Activated CD4-positive, CD25-positive, alpha-beta regulatory T cell (primary cell): ENCODE measurements at regions not wholly inside any gene's neighbourhood (a gene's known extent, or its start where the extent isn't known, plus 50 kb on each side); places are given as distances from the start of the nearest gene placed in this dataset.
"Not testable (repeated sequence)": the region's sequence is repeated elsewhere in the genome, so short reads cannot be mapped to it uniquely, and the experiment has no call there.

Experiments
- DNase-seq, 4 experiments: peaks; one replicate each; lab custom pipeline; 2025; lab: John Stamatoyannopoulos, UW

DNA sequence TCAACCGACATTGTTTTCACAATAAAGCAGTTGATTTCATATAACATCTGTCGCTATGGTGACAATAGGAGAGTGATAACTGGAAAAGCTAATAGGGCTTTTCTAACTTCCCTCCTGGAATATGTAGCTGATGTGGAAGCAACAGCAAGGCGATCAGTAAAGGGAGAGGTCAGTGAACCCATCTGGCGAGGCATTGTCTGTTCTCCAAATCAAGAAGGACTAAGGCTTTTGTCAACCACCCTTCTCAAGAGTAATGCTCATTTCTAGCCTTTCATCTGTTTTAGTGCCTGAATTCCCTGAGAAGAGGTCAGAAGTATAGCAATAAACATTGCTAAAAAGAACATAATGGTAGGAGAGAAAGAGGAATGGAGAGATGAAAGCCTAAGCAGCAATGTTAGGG, 201.3 kb downstream of the AKAP7 start:
- DNase-seq, result no peak

DNA sequence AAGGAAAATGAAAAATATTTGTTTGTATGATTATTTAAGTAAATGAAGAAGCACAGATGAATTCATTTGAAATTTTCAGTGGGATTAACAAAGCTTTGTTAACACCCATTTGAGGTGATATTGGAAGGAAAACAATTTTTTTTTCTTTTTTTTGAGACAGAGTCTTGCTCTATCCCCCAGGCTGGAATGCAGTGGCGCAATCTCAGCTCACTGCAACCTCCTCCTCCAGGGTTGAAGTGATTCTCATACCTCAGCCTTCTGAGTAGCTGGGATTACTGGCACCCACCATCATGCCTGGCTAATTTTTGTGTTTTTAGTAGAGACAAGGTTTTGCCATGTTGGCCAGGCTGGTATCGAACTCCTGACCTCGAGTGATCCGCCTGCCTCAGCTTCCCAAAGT, 211.6 kb downstream of the AKAP7 start:
- not testable (repeated sequence) for DNase-seq

DNA sequence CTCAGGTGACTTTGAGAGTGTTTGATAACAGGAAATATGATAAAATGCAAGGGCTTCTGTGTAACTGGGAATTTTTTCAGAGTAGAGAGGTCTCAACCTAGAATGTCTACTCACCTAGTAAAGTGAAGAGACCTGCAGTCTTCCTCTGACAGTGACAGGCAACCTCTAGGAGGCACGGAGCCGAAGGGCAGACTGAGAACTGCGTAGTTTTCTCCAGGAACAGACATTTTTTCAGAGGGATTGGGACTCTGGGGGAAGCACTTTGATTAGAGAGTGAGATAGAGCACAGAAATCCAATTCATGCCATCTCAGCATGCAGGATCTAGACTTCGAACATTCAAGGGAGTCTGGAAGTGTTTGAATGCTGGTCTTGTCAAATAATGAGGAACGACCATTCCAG, 213.3 kb downstream of the AKAP7 start:
- no peak for DNase-seq

DNA sequence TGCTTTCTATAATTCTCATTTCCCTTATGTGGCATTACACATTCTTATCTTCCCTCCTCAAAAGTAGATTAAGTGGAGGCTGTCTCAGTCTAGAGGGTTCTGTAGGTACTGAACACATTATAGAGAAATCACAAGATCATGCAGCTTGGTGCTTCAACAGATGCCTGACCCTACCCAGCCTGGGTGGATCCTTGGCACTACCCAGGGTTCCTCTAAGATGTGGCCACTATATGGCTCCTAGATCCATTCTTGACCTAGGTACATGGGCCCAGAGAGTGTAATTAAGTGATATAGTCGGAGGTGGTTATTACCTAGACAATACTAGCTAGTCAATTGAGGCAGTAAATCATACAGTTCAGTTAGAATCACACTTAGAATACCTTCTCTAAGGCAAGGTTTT, 213.9 kb downstream of the AKAP7 start:
- no peak for DNase-seq

DNA sequence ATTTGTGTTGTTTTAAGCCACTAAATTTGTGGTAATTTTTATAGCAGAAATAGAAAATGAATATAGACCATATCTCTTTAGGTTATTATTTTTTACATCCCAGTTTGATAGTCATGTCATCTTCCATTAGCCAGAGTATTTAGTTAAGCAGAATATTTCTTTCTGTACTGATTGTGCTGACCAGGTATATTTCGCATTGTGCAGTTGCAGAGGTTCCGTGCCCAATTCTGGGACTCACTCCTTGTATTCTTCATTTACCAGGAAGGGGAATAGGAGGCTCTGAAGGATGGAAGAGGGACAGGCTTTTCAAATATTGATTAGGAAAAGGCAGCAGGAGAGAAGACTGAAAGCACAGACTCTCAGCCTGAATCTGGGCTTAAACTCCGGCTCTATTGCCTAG, 217.8 kb downstream of the AKAP7 start:
- no peak for DNase-seq

DNA sequence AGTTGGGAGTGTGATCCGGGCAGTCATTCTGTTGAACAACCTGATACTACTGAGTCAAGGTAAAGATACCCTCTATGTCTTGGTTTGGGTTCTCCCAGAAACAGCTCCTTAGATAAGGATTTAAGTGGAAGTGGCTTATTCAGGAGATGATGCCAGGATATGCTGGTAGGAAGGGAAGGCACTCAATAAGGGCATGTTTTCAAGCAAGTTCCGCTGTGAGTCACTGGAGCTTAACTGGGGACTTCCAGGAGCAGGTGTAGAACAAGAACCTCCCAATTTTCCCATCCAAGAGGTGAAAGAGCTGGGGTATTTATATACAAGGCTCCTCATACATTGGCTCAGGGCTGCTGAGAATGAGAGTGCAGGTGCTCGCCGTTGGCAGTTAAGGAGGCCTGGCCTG, 218.6 kb downstream of the AKAP7 start:
- no peak for DNase-seq

DNA sequence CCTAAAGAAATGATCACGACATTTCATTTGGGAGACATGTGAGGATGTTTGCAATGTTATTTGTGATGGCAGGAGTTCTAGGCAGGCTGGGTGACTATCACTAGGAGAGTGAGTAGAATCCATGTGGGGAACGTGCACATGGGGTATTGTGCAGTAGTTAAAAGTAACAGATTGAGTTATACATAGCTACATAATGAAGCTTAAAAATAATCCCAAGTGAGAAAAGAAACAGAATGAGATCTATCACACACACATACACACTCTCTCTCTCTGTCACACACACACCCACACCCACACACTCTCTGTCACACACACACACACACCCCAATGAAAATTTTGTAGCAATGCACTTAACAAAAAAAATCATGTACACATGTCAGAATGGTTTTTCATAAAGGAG, 218.7 kb upstream of the ARG1 start:
- DNase-seq, result no peak

DNA sequence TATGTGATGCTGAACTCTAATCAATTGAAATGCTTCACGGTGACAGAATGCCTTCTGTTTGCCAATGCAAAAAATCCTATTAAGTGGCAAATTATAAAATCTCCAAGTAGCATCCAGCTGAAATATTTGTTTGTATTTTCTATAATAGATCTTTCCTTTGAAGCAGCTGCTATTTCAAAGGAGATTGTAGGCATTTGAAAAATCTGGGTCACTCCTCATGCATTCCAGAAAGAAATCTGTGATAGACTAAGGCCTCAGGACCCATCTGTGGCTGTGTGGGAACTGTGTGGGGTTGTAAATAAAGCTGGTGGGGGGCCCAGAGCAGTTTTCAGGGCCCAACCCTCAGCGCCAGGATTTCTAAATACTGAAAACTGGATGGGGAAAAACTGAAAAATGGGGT, 216.9 kb upstream of the ARG1 start:
- no peak for DNase-seq

DNA sequence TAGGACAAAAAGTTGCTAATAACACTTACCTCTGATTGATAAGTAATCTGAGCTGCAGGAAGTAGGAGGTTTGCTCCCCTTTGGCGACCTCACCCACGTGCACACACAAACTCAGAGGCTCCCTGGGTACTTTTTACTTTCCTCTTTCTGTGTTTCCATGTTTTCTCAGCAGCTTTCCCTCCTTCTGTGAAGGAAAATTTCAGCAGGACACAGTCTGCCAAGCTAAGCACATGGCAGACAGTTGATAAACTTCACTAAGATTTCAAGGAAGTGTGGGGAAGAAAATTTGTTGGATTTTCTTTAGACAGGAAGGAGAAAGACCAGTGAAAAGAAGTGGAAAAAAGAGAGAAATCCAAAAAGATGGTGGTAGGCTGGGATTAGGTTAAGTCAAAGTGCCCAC, 215.5 kb upstream of the ARG1 start:
- DNase-seq, result no peak

DNA sequence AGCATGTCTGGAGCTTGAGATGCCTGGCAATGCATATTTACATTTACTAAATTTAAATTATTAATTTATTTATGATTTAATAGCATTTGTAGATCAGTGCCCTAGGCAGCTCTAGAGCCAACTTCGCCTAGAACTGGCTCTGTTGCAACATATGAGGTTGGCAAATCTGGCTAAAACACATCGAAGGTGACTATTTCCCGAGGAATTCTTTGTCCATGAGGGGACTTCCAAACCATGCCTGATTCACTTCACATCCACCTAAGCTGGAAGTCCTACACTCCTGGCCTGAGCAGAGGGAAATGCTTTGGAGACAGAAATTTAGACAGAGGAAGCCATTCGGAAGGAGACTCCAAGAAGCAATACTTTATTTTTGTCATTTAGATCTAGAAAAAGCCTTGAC, 211.0 kb upstream of the ARG1 start:
- DNase-seq, result no peak

DNA sequence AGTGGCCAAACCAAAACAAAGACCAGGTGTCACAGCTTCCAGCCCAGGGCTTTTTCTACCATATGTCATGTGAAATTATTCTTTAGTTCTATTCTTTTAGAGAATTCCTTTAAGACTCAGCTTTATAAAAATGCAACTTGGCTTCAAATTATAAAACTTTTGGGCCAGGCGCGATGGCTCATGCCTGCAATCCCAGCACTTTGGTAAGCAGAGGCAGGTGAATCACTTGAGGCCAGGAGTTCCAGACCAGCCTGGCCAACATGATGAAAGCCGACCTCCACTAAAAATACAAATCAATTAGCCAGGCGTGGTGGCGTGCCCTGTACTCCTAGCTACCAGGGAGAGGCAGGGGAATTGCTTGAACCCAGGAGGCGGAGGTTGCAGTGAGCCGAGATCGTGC, 210.3 kb upstream of the ARG1 start:
- DNase-seq, result no peak

DNA sequence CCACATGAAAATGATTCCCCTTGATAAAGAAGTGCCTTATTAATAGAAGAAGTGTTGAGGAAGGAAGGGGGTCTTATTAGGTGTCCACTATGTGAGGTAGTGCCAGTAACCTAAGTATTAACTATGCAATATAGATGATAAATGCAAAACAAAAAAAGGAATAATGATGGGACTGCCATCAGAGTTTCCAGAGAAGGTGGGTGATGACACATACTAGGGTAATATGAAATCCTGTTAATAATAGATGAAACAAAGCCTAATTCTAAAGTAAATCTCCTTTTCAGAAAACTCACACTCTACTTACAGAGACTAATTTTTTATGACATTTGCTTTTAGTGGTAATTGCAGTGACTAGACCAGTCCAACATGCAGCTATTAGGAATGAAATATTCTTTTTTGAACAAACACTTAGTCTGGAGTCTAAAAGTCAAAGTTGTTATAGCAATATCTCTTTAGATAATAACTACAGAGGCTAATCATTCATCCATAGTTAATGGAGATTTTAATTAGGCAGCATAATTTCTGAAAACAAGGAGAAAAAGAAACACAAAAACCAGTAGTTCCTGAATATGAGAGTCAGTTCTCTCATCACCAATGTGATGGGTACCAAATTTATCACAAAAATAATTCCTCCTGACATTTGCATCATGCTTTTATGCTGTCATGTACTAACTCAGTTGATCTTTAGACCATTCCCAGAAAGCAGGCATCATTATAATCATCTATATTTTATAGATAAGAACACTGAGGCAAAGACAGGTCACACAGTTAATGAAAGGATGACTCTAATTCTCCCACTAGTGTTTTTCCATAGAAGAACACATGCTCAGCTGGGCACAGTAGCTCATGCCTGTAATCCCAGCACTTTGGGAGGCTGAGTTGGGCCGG, 208.8 kb upstream of the ARG1 start:
- DNase-seq, result no peak

DNA sequence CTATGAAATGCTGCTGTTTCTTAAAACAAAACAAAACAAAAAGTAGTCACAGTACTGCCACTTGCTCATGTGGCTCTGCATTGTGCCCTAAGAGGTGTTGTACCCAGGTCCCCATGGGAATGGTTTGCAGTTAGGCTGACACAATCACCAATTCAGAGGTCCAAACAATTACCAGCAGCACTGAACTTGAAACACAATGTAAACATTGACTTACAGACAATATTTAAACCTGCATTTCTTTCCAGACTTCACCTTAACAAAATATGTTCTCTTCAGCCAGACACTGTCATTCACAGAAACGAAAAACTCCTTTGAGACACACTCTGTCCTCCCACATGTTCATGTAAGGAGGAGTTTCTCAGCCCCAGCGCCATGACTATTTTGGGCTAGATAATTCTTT, 206.8 kb upstream of the ARG1 start:
- DNase-seq, result no peak

DNA sequence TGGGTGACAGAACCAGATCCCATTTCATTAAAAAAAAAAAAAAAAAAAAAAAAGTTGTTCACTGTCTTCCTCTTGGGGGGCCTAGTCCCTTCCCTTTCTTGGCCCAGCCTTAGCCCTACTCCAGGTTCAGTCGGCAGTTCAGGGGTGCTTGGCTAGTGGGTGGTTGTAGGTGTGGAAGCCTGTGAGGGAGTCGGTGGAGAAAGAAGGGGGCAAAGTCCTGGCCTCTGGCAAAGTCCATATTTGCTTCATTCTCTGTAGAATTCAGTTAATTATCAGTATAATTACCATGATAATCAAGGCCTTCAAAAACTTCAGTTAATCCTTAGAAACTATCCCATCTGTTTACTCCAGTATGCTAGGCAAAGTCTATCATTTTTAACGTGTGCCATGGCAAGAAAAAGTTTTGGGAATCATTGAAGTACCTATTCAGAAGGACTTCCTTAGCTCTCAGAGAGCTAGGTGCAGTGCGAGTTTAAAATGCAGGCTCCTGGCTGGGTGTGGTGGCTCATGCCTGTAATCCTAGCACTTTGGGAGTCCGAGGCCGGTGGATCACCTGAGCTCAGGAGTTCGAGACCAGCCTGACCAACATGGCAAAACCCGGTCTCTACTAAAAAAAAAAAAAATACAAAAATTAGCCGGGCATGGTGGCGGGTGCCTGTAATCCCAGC, 205.7 kb upstream of the ARG1 start:
- DNase-seq, result no peak

DNA sequence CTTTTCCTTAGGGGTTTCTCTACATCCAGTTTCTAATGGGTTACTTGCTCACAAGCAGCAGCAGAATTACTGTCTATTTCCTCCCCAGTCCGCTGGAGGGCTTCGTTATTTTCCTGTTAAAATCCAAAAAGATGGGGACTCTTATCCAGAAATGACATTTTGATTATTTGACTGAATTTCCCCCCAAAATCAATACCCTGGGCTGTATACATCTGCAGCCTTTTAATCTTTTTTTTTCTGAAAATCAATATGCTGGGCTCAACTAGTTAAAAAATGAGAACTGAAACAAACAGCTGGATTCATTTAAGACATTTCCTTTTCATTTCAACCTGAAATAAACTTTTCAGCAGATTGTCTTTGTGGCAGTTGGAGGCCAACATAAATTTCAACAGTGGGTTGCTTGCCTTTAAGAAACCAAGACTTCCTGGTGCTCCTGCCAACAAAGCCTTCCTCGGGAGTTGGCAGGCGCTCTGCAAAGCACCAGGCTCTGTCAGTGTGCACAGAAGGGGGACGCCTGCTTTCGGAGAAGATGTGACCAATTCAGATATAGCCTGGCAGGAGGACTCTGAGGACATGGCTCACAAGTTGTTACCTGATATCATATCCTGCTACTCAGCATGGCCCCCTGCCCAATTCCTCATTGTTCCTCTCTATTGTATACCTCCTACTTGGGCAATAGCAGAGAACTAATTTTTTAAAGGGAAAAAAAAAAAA, 204.7 kb upstream of the ARG1 start:
- no peak for DNase-seq

DNA sequence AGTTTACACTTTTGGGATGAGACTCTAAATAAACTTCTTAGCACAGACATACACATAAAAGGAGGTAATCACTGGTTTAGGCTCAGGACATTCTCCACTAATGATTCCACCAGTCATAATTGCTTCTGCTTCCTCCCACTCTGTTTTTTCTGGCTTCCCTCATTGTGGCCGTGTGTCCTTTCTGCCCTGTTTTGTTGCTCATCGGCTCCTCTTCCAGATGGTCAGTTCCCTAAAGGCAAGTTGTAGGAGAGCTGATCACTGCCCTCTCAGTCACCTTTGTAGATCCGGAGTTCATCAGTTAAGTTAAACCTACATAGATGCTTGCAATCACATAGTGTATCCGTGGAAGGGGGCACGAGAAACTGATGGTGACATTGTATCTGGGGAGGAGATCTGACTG, 200.5 kb upstream of the ARG1 start:
- no peak for DNase-seq

DNA sequence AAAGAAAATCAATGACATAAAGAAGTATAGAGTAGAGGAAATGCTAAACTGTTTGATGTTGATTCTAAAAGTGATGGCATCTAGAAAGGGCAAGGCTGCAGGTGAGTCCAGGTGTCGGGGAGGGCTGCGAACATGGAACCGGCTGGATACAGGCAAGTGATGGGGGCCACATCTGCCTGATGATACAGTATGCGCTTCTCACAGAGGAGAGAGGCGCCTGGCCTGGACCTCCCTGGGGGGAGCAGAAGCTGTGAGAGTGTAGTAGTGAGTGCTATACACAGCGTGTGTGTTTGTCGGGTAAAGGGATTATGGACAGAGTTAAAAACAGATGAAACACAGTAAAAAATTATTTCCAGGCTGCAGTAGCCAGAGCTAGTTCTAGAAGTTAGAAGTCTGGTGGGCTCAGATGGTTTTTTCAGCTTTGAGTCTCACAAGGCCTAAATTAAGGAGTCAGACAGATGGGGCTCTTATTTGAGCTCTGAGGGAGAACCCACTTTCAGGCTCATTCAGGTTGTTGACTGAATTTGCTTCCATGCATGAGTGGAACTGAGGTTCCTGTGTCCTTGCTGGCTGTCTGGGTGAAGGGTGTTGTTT, 195.8 kb upstream of the ARG1 start:
- DNase-seq, result no peak

DNA sequence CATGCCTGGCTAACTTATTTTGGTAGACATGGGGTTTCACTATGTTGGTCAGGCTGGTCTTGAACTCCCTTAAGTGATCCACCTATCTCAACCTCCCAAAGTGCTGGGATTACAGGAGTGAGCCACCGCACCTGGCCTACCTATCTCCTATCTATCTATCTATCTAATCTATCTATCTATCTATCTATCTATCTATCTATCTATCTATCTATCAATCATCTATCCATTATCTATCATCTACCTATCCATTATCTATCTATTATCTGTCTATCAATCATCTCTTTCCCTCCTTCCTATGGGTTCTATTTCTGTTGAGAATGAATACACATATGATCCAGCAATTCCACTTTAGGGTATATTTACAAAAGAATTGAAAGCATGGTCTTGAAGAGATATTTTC, 194.2 kb upstream of the ARG1 start:
- DNase-seq, result no peak

DNA sequence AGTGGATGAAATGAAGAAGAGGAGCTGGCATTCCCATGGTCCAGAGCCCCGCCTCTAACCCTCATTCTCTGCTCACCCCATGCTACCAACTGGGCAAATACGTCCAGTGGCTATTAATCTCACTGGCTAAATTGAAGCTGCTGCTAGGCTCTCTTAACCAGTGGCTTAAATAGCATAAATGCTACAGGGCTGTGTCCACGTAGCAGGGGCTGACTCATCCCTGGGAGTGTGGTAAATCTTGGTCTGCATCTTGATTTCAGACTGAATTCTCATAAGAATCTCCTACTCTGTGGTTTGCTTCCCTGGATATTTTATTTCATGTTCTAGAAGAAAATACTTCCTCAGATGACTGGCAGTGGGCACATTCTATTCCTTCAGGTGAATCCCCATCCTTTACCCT, 193.1 kb upstream of the ARG1 start:
- DNase-seq, result no peak

DNA sequence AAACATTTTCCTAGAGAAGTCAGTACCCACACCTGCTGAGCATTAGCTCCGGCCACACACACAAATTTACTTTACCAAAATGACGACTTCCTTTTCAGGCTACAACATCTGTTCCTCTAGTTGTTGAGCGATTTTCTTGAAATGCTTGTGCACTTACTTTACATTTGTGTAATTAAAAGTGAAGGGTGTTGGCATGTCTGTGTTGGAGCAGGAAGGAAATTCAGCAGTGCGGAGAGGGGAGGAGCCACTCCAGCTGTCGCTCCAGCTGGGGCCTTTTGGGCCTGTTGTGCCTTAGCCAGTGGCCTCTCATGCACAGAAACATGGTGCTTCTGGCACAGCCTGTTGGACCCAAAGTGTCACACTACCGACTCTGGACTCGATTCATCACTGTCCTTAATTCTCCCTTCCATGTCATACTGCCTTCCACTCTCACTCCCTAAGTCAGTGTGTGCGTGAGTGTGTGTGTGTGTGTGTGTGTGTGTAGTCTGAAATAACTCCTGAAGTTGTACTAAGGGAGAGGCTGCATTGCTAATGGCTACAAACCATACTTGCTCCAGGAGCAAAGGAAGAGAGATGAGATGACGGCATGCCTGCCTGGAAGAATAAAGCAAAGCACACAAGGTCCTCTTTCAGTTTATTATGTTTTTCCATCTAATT, 191.8 kb upstream of the ARG1 start:
- no peak for DNase-seq

DNA sequence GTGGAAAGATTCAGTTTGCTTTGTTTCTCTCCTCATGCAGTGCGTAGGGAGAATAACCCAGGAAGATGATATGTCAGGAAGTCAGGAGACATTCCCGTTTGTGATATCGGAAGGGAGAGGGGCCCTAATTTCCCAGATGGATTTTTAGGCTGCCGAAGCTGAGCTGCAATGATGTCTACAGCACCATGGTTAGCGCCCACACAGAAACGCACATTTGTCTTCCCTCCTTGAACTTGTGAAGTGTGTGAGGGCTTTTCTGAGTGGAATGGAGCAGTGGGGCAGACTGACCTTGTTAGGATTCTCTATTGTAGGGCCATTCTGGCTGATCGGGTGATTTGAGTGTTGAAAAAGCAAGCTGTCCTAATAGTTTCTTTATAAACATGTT, 191.3 kb upstream of the ARG1 start:
- no peak for DNase-seq

DNA sequence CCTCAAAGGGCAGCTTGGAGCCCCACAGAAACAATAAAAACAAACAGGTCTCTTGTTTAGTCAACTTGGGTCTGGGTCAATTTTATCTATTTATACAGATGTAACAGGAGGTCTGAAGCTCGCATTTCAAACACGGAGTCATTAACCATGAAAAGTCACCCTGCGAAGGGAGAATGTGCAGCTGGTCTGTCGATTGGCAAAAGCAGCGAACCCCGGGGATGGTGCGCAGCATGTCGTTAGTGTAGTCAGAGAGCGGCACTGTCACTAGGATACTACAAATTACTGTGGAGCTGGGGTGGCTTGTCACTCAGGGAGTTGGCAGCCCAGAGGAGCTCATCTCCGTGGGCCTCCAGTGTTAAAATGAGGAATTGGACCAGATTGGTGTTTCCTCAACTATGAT, 190.4 kb upstream of the ARG1 start:
- DNase-seq, result no peak
